ENCODE measurements at regions not wholly inside any gene's neighbourhood (a gene's known extent, or its start where the extent isn't known, plus 50 kb on each side); places are given as distances from the start of the nearest gene placed in this dataset.

GRCh38 chr20:11128721-11129120, 454.9 kb upstream of the JAG1 start:
- H3K36me3 Mint-ChIP-seq: no peaks in the 10 kb centered on the region
- no peaks in the 10 kb centered on the region for H3K27me3 Mint-ChIP-seq (ENCODE audit: low read depth)
- H3K4me1 Mint-ChIP-seq: no peaks in the 10 kb centered on the region
- CTCF ChIA-PET: no interaction called here
- ATAC-seq (no peak), DNase-seq (ENCODE audit: low spot score) (no peak)
- H3K27ac Mint-ChIP-seq: no peak overlapping the region
- TF ChIP-seq, protein P1, sequence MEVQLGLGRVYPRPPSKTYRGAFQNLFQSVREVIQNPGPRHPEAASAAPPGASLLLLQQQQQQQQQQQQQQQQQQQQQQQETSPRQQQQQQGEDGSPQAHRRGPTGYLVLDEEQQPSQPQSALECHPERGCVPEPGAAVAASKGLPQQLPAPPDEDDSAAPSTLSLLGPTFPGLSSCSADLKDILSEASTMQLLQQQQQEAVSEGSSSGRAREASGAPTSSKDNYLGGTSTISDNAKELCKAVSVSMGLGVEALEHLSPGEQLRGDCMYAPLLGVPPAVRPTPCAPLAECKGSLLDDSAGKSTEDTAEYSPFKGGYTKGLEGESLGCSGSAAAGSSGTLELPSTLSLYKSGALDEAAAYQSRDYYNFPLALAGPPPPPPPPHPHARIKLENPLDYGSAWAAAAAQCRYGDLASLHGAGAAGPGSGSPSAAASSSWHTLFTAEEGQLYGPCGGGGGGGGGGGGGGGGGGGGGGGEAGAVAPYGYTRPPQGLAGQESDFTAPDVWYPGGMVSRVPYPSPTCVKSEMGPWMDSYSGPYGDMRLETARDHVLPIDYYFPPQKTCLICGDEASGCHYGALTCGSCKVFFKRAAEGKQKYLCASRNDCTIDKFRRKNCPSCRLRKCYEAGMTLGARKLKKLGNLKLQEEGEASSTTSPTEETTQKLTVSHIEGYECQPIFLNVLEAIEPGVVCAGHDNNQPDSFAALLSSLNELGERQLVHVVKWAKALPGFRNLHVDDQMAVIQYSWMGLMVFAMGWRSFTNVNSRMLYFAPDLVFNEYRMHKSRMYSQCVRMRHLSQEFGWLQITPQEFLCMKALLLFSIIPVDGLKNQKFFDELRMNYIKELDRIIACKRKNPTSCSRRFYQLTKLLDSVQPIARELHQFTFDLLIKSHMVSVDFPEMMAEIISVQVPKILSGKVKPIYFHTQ (CRISPR knock-in tag; IDR thresholded peaks at IDR 0.05): no peak
- TF ChIP-seq PREB (CRISPR knock-in tag; IDR thresholded peaks at IDR 0.05; ENCODE audit: borderline replicate concordance) (no peak), ZNF317 (CRISPR knock-in tag; IDR thresholded peaks at IDR 0.05; ENCODE audit: borderline replicate concordance, low read depth) (no peak), NFATC4 (CRISPR knock-in tag; IDR thresholded peaks at IDR 0.05) (no peak), USF1 (CRISPR knock-in tag; IDR thresholded peaks at IDR 0.05) (no peak), ZNF396 (CRISPR knock-in tag; IDR thresholded peaks at IDR 0.05; ENCODE audit: borderline replicate concordance) (no peak), HMGA2 (CRISPR knock-in tag; IDR thresholded peaks at IDR 0.05) (no peak), ERG (CRISPR knock-in tag; IDR thresholded peaks at IDR 0.05) (no peak), CDX4 (CRISPR knock-in tag; IDR thresholded peaks at IDR 0.05; ENCODE audit: borderline replicate concordance) (no peak)
- TF ChIP-seq, protein P2, sequence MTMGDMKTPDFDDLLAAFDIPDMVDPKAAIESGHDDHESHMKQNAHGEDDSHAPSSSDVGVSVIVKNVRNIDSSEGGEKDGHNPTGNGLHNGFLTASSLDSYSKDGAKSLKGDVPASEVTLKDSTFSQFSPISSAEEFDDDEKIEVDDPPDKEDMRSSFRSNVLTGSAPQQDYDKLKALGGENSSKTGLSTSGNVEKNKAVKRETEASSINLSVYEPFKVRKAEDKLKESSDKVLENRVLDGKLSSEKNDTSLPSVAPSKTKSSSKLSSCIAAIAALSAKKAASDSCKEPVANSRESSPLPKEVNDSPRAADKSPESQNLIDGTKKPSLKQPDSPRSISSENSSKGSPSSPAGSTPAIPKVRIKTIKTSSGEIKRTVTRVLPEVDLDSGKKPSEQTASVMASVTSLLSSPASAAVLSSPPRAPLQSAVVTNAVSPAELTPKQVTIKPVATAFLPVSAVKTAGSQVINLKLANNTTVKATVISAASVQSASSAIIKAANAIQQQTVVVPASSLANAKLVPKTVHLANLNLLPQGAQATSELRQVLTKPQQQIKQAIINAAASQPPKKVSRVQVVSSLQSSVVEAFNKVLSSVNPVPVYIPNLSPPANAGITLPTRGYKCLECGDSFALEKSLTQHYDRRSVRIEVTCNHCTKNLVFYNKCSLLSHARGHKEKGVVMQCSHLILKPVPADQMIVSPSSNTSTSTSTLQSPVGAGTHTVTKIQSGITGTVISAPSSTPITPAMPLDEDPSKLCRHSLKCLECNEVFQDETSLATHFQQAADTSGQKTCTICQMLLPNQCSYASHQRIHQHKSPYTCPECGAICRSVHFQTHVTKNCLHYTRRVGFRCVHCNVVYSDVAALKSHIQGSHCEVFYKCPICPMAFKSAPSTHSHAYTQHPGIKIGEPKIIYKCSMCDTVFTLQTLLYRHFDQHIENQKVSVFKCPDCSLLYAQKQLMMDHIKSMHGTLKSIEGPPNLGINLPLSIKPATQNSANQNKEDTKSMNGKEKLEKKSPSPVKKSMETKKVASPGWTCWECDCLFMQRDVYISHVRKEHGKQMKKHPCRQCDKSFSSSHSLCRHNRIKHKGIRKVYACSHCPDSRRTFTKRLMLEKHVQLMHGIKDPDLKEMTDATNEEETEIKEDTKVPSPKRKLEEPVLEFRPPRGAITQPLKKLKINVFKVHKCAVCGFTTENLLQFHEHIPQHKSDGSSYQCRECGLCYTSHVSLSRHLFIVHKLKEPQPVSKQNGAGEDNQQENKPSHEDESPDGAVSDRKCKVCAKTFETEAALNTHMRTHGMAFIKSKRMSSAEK (CRISPR knock-in tag; IDR thresholded peaks at IDR 0.05; ENCODE audit: borderline replicate concordance): no peak
- TF ChIP-seq, protein P3, sequence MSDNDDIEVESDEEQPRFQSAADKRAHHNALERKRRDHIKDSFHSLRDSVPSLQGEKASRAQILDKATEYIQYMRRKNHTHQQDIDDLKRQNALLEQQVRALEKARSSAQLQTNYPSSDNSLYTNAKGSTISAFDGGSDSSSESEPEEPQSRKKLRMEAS (CRISPR knock-in tag; IDR thresholded peaks at IDR 0.05): no peak
- H3K9me3 Mint-ChIP-seq: peaks cover 6% of the 10 kb centered on the region
- no peak overlapping the region for H3K4me3 Mint-ChIP-seq
- POLR2A ChIA-PET: no interaction called here

- ChIA-PET POLR2A (no interaction called here), CTCF (no interaction called here)
- H3K27me3 Mint-ChIP-seq (ENCODE audit: low read depth): no peaks in the 10 kb centered on the region
- H3K4me3 Mint-ChIP-seq: no peak overlapping the region
- no peaks in the 10 kb centered on the region for H3K4me1 Mint-ChIP-seq
- no peaks in the 10 kb centered on the region for H3K36me3 Mint-ChIP-seq
- TF ChIP-seq JAZF1 (CRISPR knock-in tag; IDR thresholded peaks at IDR 0.05) (no peak), ZNF317 (CRISPR knock-in tag; IDR thresholded peaks at IDR 0.05; ENCODE audit: borderline replicate concordance, low read depth) (no peak), OVOL2 (CRISPR knock-in tag; IDR thresholded peaks at IDR 0.05; ENCODE audit: borderline replicate concordance) (no peak), ATF1 (CRISPR knock-in tag; IDR thresholded peaks at IDR 0.05) (no peak), JUN (CRISPR knock-in tag; IDR thresholded peaks at IDR 0.05) (no peak), IRF1 (CRISPR knock-in tag; IDR thresholded peaks at IDR 0.05) (no peak), ZMAT4 (CRISPR knock-in tag; IDR thresholded peaks at IDR 0.05) (no peak)
- DNase-seq (ENCODE audit: low spot score) (no peak), ATAC-seq (no peak)
- H3K27ac Mint-ChIP-seq: no peak overlapping the region
- peaks cover 6% of the 10 kb centered on the region for H3K9me3 Mint-ChIP-seq
These were observed 456.9 kb upstream of the JAG1 start for GRCh38 chr20:11130554-11131166.
